ENCODE measurements at regions not wholly inside any gene's neighbourhood (a gene's known extent, or its start where the extent isn't known, plus 50 kb on each side); places are given as distances from the start of the nearest gene placed in this dataset.

DNA sequence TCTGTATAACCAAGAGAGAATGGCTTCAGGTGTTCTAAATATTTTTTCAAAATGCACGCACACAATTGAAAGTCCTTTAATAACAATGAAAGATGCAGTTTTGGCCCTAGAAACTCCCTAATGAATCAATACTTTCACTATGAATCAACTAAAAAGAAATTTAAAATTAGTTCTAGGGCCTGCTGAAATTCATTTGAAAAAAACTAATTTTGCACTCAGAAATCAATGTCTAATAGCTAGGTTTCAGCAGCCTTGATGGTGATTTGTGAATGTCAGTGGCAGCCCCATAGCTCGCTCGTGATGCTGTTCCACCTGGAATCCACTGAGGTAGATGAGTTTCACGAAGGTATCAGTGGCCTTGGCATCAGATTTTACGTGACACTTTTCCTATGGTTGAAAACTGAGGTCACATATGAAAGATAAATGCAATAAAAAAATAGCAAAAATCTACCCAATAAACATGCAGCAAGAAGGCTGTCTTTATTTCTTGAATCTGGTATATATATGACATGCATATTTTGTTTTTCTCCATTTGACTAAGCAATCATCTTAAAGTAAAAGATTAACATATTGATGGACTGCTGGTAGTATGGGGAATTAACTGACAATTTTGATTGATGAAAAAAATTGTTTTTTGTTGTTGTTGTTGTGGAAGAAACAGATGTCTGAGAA, 141.0 kb downstream of the AKAP11 start:
- Histone ChIP-seq H3K4me3 (ENCODE audit: low read depth, low read length) (no peak overlapping the region), H3K36me3 (replicated peaks) (no peaks in the 10 kb centered on the region), H3K27ac (no peak overlapping the region), H3K27me3 (replicated peaks) (no peaks in the 10 kb centered on the region)
- TF ChIP-seq, protein P1, sequence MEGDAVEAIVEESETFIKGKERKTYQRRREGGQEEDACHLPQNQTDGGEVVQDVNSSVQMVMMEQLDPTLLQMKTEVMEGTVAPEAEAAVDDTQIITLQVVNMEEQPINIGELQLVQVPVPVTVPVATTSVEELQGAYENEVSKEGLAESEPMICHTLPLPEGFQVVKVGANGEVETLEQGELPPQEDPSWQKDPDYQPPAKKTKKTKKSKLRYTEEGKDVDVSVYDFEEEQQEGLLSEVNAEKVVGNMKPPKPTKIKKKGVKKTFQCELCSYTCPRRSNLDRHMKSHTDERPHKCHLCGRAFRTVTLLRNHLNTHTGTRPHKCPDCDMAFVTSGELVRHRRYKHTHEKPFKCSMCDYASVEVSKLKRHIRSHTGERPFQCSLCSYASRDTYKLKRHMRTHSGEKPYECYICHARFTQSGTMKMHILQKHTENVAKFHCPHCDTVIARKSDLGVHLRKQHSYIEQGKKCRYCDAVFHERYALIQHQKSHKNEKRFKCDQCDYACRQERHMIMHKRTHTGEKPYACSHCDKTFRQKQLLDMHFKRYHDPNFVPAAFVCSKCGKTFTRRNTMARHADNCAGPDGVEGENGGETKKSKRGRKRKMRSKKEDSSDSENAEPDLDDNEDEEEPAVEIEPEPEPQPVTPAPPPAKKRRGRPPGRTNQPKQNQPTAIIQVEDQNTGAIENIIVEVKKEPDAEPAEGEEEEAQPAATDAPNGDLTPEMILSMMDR (IDR thresholded peaks at IDR 0.05; ENCODE audit: low read depth, low read length, missing control alignments): no peak
- no peak for DNase-seq
- in situ Hi-C loops (cut with HindIII; ENCODE audit: low pct_ligation_motif_present, low sequenced_read_pairs): no loop called here

DNA sequence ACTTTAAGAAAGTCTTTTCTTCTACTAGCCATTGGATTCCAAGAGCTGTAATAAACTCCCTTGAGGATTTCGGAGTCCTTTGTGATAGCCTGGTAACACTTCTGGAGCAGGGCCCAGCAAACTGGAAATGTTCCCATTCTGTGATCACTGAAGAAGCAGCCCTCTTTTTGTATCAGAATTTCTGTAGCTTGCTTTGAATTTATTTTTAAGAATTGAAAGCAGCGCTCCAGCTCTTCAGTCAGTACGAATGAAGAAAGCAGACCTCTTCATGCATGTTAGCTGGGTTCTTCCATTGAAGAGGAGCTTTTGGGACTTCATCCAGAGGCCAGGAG, 141.5 kb downstream of the AKAP11 start:
- TF ChIP-seq, protein P1 (IDR thresholded peaks at IDR 0.05; ENCODE audit: low read depth, low read length, missing control alignments): no peak
- in situ Hi-C loops (cut with HindIII; ENCODE audit: low pct_ligation_motif_present, low sequenced_read_pairs): no loop called here
- DNase-seq: no peak

DNA sequence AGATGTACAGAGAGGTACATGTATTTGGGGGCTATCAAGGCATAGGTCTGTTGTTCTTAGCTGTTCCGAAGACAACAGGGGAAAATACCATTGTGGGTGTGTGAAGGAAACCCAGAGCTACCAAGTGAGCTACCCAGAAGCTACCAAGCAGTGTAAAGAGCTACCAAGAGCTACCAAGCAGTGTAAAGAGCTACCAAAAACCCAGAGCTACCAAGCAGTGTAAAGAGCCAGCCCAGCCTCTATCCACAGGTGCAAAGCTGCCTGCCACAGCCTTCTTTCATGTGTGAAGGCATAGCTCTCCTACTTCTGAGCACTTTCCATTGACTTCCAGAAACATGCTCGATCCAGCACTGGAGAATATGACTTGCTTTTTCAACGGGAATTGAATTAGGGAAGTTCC, 145.7 kb downstream of the AKAP11 start:
- no peak overlapping the region for H3K27ac ChIP-seq
- TF ChIP-seq, protein P1 (IDR thresholded peaks at IDR 0.05; ENCODE audit: low read depth, low read length, missing control alignments): no peak
- H3K27me3 ChIP-seq (replicated peaks): no peaks in the 10 kb centered on the region
- no peaks in the 10 kb centered on the region for H3K36me3 ChIP-seq (replicated peaks)
- DNase-seq: no peak
- in situ Hi-C loops (cut with HindIII; ENCODE audit: low pct_ligation_motif_present, low sequenced_read_pairs): no loop called here
- H3K4me3 ChIP-seq (ENCODE audit: low read depth, low read length): no peak overlapping the region

More for the DNA sequence above, 141.5 kb downstream of the AKAP11 start:
- no peaks in the 10 kb centered on the region for H3K27me3 ChIP-seq (replicated peaks)
- no peaks in the 10 kb centered on the region for H3K36me3 ChIP-seq (replicated peaks)
- no peak overlapping the region for H3K27ac ChIP-seq
- no peak overlapping the region for H3K4me3 ChIP-seq (ENCODE audit: low read depth, low read length)

DNA sequence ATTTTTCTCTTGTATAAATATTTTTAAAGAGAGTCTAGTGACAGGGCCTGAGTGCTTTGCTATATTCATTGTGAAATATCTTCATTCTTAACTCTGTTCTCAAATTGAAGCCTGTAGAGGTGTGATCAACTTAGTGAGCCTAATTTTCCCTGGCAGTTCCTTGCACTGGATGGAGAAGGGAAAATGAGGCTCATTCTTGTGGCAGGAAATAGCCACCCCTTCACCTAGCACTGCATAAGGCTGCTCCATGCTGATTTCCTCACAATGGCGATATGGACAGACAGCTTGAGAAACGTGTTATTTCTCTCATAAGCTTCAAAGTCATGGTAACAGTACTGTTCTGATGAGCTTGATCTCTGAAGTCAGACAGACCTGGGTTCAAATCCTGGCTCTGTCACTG, 146.2 kb downstream of the AKAP11 start:
- in situ Hi-C loops (cut with HindIII; ENCODE audit: low pct_ligation_motif_present, low sequenced_read_pairs): no loop called here
- TF ChIP-seq, protein P1 (IDR thresholded peaks at IDR 0.05; ENCODE audit: low read depth, low read length, missing control alignments): no peak
- Histone ChIP-seq H3K36me3 (replicated peaks) (no peaks in the 10 kb centered on the region), H3K27ac (no peak overlapping the region), H3K27me3 (replicated peaks) (no peaks in the 10 kb centered on the region), H3K4me3 (ENCODE audit: low read depth, low read length) (no peak overlapping the region)
- DNase-seq: no peak

DNA sequence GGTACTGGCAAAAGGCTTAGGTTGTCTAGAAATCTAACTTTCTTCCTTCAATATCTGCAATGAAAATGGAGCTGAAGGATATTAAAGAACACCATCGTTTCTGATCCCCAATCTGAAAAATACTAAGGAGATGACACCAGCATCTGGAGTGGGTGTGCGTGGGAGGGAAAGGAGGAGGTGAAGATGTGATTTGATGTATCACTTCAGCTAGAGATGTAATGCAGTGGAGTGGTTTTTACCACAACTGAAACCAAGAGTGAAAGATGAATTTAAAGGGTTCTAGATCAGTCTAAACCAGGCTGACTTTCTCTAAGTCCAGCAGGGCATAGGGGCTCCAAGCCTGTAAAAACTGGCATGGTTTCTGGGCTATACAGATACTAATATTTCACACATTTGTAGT, 148.4 kb downstream of the AKAP11 start:
- TF ChIP-seq, protein P1 (IDR thresholded peaks at IDR 0.05; ENCODE audit: low read depth, low read length, missing control alignments): no peak
- Histone ChIP-seq H3K27ac (no peak overlapping the region), H3K36me3 (replicated peaks) (no peaks in the 10 kb centered on the region), H3K27me3 (replicated peaks) (no peaks in the 10 kb centered on the region), H3K4me3 (ENCODE audit: low read depth, low read length) (no peak overlapping the region)
- in situ Hi-C loops (cut with HindIII; ENCODE audit: low pct_ligation_motif_present, low sequenced_read_pairs): no loop called here
- no peak for DNase-seq

DNA sequence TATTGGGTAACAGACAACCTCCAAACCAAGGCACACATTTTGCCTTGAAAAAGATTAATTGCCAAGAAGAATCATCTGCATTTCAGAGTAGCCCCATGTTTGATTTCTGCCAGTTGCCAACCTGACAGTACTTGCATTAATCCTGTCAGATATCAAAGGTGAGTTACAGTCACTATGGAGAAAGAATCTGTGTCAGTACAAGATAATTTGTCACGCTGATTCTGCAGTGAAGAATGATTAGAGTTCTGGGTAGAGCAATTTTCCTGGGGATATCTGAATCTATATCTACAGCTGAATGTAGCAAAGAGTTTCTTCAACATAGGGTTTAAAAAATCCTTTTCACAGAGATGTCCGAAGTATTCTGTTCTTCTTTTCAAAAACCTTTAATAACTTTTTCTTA, 150.7 kb downstream of the AKAP11 start:
- TF ChIP-seq, protein P1 (IDR thresholded peaks at IDR 0.05; ENCODE audit: low read depth, low read length, missing control alignments): no peak
- H3K36me3 ChIP-seq (replicated peaks): no peaks in the 10 kb centered on the region
- DNase-seq: no peak
- no peak overlapping the region for H3K27ac ChIP-seq
- no peak overlapping the region for H3K4me3 ChIP-seq (ENCODE audit: low read depth, low read length)
- H3K27me3 ChIP-seq (replicated peaks): no peaks in the 10 kb centered on the region
- in situ Hi-C loops (cut with HindIII; ENCODE audit: low pct_ligation_motif_present, low sequenced_read_pairs): no loop called here

Measured in brain microvascular endothelial cell (primary cell).